H4 (cell line): ENCODE measurements at regions not wholly inside any gene's neighbourhood (a gene's known extent, or its start where the extent isn't known, plus 50 kb on each side); places are given as distances from the start of the nearest gene placed in this dataset.

ENCODE experiments used
- DNase-seq: peaks from one replicate; pipeline ENCODE4 v3.0.0-alpha.2; 2015; ENCODE audit warnings: low spot score

DNA sequence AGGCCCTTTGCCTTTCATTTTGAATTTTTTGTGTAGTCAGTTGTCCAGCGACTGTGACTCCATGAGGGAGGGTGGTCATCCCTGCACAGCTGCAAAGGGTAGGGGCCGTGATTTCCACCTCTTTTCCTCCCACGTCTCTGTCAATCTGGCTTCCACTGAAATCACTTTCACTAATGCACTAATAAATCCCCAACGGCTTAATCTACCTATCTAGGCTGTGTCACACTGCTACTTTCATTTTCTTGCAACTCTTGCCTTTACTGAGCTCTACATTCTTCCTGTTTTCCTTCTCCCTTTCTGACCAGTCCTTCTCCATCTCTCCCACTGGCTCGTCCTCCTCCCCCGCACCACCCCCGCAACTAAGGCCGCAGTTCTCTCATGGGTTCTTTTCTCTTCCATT lies 212.3 kb upstream of the FOXN3 start:
- no peak for DNase-seq

DNA sequence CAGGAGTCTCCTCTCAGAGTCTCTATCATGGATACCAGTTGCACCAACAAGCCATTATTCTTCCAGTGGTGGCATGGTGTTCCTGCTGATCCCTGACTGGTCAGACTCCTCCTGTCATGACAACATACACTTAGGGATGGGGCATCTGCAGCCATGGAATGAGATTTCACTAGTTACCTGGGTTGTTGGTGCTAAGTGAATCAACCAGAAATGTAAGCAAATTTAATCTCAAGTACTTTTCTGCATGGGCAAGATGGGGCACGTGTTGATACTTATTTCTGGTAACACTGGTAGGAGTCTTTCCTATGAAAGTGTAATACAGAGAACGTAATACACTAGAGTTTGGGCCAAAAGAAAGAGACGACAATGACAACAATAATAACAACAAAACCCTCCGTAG lies 211.5 kb upstream of the FOXN3 start:
- no peak for DNase-seq

DNA sequence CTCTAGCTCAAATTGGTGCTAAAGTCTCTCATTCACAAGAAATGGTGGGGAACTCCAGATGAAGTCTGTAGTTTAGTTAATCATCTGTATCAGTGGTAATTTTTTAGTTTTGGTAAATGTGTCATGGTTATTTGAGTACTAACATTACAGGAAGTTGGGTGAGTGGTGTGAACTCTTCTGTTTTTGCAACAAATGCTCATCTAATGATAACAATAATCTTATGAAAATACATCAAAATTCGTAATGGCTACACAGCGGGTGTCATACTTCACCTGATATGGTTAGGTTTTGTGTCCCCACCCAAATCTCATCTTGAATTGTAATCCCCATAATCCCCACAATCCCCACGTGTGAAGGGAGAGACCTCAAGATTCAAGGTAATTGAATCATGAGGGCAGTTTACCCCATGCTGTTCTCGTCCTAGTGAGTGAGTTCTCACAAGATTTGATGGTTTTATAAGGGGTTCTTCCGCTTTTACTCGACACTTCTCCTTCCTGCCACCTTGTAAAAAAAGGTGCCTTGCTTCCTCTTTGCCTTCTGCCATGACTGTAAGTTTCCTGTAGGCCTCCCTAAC lies 209.3 kb upstream of the FOXN3 start:
- DNase-seq = no peak

DNA sequence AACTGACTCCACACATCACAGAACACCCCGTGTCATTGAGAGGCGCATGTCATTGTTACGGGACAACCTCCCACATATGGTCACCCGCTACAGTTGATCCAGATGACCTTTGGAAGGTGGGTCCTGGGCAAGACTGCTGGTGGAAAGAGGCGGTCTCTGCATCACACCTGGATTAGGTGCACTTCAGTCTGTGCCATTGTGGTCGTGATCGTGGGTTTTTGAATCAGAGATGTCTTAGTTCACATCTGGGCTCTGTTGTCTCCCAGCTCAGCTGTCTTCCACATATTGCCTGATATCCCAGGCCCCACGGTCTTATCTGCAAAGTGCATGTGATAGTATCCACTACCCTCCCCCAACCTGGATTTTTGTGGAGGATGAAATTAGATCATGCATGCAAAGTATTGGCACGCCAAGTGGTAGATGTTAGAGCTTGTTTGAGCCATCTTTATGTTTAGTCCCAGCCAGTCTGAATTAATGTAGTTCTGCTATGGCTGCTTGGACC lies 208.7 kb upstream of the FOXN3 start:
- no peak for DNase-seq

DNA sequence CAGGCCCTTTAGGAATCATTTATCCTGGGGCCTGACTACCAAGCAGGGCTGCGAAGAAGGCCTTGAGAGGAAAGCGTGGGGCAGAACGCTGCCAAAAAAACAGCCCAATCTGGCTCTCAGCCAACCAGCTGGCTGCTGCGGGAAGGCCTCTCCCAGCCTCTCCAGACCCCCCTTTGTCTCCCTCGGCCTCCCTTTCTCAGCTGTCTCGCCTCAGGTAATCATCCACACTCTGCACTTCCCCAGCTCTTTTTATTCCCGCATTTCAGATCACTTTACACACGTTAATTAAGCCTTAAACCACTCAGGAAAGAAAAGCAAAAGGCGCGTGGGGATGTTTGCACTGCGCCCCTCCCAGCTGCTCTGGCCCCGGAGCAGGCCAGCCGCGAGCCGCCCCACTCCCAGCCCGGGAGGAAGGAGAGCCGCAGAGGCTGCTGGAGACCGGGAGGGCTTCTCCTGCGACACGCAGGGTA lies 208.2 kb upstream of the FOXN3 start:
- no peak for DNase-seq

DNA sequence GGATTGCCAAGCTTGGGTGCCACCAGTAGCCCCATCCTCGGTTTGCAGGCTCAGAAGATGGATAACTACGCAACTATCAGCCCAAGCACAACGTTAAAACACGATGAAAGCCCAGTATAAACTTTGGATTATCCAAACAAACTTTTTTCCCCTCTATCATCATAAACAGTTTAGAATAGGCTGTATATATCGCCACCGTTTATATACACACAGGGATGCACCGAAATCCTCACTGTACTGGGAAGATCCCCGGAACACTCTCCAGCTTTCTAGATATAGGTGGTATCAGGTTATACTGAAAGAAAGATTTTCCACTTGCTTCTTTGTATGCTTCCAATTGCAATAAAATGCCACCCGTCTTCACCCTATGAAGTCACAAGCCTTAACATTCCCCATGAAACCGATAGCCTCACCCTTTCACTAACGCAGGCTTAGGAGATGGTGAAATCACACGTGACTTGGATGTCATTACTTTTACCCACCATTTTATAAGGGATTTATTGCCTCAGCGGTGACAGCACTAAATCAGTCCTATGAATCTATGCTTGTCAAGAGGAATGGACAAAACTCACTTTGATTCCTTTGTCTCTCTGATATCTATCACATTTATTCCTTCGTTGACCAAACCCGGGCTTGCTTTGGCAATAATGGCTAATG lies 207.6 kb upstream of the FOXN3 start:
- DNase-seq = no peak

DNA sequence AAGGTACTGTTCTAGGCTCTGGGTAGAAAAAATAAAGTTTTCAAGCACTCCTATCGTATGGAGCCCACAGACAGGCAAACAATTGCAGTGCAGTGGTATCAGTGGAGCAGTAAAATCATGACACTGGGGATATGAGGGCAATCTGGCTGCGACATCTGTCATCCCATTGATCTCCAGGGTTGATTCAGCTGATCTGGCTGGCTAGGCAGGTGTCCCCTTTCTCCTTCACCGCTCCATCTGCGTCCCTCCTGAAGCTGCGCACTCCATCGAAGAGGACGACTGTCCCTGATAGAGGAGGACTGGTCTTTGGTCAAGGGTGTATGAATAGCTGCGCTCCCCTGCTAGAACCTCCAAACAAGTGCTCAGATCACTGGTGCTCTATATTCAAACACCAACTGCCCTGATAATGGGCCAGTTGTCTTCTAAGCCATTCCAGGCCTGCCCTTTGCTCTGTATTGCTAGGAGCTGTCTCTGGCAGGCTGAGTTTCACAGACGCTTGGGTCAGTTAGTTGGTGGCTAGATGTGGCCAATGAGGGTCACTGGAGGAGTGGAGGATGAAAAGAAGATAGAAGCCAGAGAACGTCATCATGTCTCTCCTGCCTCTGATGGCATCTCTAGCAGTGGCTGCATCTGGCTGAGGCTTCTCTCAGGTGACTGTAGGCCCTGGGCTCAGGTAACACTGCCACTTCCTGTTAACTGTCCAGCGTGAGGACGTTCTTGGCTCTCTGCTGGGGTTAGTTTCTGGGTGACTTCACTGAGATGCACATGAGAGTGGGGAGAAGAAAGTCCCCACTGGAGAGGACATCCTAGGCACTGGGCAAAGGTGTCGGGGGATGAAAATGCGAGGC lies 205.0 kb upstream of the FOXN3 start:
- no peak for DNase-seq

DNA sequence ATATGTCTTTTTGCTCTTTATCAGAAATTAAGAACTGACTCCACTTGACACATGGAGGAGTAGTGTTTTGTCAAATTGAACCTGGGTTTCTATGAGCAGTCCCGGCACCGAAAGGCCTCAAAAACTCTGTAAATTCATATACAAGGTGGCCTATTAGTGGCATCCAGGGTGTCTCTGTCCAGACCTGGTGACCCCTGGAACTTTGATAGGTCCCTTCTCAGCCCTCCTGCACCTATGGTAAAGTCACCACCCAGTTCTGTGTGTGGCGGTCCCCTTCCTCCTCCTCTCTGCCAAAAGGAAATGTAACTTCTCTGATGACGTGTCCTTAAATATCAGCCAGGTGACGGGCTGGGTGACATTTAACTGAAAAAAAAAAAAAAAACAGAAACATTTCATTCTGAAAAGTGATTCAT lies 204.0 kb upstream of the FOXN3 start:
- DNase-seq = no peak

DNA sequence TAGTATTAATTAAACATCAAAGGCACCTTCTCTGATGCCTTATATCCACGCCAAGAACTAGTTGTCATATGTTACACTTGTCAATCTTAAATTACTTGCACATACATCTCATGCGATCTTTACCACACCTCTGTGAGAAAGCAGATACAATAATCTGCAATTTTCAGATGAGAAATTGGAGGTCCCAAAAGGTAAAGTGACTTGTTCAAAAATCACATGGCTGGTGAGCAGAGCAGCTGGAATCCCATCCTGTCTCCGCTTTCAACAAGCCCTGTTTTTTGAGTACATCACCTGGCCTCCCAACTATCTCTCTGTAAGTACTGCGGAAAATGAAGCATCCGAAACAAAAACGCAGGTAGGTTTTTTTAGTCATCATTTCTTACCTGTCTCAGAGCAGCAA lies 203.4 kb upstream of the FOXN3 start:
- no peak for DNase-seq

DNA sequence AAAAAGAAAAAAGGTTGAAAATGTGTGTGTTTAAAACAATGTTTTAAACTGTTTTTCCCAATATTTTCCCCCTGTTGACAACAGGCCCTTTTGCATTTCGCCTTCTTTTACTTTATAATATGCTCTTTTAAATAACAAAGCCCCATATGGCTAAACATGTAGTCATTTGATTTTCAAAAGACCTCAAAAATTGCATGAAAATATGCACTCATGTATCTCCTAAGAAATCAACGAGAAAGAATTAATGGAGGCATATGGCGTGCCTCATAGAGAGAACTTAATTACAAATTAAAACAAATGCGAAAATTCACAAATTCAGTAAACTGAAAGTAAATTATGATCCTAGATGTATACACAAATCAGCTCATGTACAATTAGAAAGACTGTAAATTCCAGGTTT lies 202.6 kb upstream of the FOXN3 start:
- DNase-seq = no peak

DNA sequence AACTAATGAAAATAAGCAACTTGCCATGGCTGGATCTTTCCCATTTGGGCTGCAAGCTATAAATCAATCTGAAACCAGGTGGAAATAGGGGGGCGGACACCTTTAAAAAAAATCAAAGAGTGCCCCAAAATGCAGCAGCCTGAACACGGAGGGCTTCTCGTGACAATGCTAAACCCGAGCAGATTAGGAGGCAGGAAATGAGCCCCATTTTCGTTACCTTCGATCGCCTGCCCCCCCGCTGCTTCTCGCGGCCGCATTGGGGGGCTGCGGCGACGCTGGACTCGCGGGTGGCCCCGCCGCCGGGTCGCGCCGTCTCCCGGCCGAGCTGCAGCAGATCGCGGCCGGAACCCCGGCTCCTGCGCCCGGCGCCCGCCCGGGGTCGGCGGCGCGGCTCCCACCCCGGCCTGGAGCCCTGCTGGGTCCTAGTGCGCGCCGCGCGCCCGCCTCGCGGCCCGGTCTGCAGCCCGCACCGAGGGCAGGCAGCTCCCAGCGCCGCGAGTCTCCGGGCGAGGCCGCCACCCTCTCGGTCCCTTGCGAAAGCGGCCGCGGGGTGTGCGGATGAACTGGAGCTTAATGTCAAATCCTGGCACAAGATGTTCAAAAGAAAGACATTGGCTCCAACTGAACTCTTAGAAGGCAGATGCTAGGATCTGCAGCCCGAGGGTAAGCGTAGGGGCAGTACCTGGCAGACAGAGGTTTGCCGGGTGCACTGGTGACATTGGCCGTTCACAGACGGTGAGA lies 201.9 kb upstream of the FOXN3 start:
- DNase-seq = peak; percentile 14

DNA sequence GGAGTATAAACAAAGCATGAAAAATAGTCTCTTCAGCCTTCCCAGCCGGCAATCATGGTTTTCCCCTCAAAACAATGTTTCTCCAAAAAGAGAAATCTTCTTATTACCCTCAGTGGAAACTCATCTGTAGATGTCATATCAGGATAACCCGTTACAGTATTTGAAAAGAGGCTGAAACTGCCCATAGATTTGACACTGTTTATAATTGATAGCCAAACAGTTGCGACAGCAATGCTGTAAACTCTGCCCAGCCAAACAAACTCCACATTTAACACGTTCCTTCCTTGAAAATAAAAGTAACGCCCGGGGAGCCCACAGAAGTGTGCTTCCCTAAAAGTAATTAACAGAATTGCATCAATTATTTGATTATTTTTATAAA lies 201.3 kb upstream of the FOXN3 start:
- DNase-seq = no peak

DNA sequence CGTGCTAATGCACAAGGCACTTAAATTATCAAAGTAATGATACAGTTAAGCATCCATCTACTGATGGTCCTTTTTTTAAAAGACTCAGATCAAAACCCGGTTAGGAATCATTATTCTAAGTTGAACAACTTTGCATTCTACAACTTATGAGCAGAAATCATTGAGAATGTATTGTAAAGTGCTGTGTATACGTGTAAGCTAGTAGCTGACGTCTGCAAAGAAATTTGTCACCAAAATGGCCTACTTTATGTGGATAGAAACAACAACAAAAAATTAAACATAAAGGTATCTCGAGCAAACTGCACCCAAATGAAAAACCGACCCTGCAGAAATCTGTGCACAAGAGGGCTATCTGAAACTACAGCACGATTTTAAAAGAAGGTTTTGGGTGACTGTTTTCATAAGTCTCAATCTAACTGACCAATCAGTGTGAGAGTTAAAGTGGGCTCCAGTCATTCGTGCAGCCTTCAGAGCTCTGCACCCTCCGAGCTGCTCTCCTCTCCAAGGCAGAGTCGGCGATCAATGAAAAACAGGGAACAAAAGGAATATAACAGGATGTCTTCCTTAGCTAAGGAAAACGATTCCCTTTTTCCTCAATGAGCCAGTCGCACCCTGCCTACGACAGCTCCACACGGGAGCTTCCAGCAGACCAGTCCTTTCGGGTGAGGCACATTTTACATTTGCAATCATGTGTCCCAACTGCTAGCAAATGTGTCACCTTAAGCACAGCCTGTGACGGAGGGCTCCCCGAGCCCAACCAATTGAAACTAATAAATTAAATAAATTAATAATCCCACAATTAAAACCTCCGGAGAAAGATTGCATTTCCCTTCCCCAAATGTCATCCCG lies 200.7 kb upstream of the FOXN3 start:
- DNase-seq = peak; percentile 12

DNA sequence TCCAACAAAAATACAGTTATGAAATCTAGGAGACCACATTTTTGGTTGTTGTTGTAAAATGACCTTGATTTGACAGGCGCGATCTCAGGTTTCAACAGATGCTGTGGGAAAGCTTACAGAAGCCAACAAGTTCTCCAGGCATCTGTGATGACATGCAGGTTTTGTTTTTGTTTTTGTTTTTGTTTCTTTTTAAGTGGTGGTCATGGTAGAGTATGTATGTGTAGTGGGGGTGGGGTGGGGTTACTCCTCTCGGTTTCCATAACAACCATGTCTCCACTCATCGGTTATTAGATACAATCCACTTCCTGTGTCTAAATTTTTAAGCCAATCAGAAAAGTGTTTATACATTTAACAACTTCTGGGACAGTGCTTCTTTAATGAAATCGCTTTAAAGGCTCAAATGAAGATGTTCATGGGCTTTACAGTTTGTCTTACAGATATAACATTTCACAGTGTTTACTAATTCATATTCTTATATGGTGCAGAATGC lies 199.9 kb upstream of the FOXN3 start:
- DNase-seq = no peak

DNA sequence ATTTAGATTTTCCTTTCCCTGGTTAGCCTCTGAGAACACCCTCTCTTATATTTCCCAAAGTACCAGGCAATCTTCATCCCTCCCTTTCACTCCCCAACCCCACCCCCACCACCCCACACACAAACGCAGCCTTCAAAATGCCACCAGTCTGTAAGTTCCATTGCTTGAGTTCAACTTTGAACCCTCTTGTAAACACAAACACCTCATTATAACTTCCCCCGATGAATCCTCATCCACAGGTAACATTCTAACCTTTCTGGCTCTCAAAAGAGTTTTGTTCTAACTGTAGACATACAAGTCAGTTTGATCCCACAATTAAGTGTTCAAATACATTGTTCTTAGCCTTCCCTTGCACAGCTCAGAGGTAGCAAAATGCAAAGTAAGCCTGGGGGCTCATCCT lies 199.4 kb upstream of the FOXN3 start:
- no peak for DNase-seq

DNA sequence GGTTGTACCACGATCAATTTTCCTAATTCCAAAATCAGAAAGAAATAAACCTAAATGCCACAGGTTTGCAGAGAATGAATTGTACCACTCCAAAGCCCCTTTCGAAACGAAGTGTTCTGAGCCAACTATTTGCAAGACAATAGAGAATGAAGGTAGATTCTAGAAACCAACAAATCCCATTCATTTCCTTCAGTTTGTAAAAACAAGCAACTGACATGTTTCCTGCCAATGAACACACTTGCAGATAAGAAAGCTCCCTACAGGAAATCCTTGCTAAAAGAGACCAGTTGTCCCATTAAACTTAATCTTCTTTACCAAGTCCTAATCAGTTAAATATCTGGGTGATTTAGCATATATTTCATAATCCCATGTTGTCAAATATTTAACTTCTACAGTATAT lies 198.4 kb upstream of the FOXN3 start:
- no peak for DNase-seq

DNA sequence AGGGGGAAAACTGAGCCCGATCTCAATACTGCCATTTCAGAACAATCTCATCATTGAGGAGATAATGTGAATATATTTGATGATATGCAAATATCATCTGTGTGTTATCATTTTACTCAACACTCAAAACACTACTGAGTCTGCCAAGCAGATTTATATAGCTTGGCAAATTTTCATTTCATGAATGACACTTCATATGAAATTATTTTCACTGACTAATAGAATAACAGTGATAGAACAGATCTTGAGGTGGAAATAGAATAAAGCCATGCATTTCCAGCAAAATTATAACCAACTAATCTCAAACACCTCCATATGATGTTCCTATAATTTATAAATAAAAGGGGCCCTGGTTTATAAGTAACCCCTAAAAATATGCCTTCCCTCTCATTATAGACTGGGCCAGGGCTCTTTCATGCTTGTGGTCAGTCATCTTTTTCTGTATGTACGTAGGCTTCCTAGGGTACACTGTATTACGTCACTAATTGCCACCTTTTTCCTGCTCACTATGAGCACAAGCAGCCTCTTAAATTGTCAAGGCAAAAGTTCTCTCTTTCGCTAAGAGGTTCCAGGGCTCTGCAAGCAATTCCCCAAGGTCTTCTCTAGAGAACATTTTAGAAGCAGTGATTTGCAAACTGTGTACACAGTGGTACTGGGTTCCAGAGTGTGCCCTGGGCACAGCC lies 197.1 kb upstream of the FOXN3 start:
- no peak for DNase-seq

DNA sequence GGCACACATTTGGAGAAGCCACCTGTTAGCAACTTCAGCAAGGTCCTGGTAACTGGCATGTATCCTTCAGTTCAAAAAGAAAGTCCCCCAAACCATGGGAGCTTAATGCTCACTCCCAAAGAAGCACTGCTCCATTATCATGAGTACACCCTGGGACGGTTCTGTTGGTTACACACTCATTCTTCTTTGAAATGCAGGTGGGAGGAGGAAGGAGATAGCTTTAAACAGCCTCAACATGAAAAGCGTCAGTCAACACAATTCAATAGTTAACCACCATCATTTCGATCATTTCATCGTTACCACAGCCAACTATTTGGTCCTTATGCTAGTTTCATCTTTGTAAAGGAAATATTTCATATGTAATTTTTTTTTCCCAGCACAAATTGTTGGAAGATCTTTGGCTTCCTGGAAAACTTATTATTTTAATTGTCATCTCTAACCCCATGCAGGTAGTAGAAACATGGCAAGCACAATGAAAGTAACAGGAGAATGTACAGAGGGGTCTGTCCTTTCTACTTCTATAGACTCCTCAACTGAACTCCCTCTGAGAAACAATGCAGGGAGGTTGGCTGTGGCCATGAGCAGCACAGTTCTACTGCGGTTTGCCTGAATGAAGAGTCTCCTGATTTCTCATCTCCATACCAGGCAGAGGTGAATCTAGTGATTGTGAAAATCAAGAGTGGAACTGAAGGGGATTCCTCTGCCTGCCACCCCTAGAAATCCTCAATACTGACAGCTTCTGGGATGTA lies 196.4 kb upstream of the FOXN3 start:
- DNase-seq = no peak

DNA sequence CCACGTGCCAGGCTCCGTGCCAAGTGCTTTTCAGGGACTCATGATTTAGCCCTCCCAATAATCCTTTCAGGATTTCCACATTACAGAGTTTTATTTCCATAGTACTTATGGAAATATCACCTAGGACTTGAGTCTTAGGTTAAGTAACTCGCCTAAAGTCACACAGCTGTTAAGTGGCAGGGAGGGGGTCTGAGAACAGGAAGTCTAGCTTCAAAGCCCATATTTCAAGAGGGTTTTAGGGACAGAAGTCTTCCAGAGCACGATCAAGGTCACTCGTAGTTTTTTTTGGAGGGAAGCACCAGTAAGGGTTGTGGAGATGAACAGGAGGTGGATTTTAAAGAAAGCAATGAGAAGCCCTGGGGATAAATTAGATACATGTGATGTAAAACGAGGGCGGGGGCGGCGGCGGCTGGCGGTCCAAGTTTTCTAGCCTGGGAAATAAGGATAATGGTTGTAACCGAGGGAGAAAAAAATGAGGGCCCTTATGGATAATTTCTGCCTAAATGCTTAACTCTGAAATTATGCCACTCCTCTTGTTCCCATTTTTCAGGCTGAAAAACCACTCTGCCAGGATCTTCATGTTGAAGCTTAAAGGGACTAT lies 192.6 kb upstream of the FOXN3 start:
- no peak for DNase-seq
